ENCODE measurements at regions not wholly inside any gene's neighbourhood (a gene's known extent, or its start where the extent isn't known, plus 50 kb on each side); places are given as distances from the start of the nearest gene placed in this dataset.

- 52% methylated on average over 3 of the region's 4 CpGs for WGBS (ENCODE audit: insufficient coverage)
- H3K4me1 ChIP-seq (ENCODE audit: control insufficient read depth, insufficient read depth, low read length), result no peaks in the 10 kb centered on the region
- peaks cover 4 to 21% of the 10 kb centered on the region in 2 donors for H3K27me3 Mint-ChIP-seq (ENCODE audit: low read depth in 2 of 2)
These were observed 294.2 kb upstream of the SALL1 start for GRCh38 chr16:51445250-51445649.

GRCh38 chr16:51443934-51444333 lies 292.9 kb upstream of the SALL1 start:
- Mint-ChIP-seq H3K27ac (no peak overlapping the region), H3K9me3 (peaks cover 5 to 7% of the 10 kb centered on the region in 2 donors), H3K27me3 (ENCODE audit: low read depth in 2 of 2) (peaks cover 4 to 28% of the 10 kb centered on the region in 2 donors), H3K4me1 (no peaks in the 10 kb centered on the region), H3K36me3 (peaks cover 8% of the 10 kb centered on the region), H3K4me3 (no peak overlapping the region)
- ATAC-seq, result no peak
- intact Hi-C loops (cut with micrococcal nuclease), result no loop called here
- Histone ChIP-seq H3K4me1 (ENCODE audit: control insufficient read depth, insufficient read depth, low read length) (no peaks in the 10 kb centered on the region), H3K4me3 (ENCODE audit: low read length) (no peak overlapping the region), H3K9me3 (ENCODE audit: control insufficient read depth, insufficient read depth, low read length) (no peaks in the 10 kb centered on the region), H3K36me3 (ENCODE audit: control insufficient read depth, insufficient read depth, low read length) (no peaks in the 10 kb centered on the region), H3K27ac (ENCODE audit: low read length) (no peak overlapping the region), H3K27me3 (ENCODE audit: control insufficient read depth, insufficient read depth, low read length) (no peaks in the 10 kb centered on the region)
- 77% methylated on average over 1 of the region's 1 CpG for WGBS (ENCODE audit: insufficient coverage)
- no peak for TF ChIP-seq CTCF (IDR thresholded peaks at IDR 0.05)
- DNase-seq, result no peak

More at GRCh38 chr16:51445250-51445649, 294.2 kb upstream of the SALL1 start:
- Histone ChIP-seq H3K27ac (ENCODE audit: low read length) (no peak overlapping the region), H3K36me3 (ENCODE audit: control insufficient read depth, insufficient read depth, low read length) (no peaks in the 10 kb centered on the region), H3K4me3 (ENCODE audit: low read length) (no peak overlapping the region), H3K27me3 (ENCODE audit: control insufficient read depth, insufficient read depth, low read length) (no peaks in the 10 kb centered on the region), H3K9me3 (ENCODE audit: control insufficient read depth, insufficient read depth, low read length) (no peaks in the 10 kb centered on the region)
- Mint-ChIP-seq H3K36me3 (peaks cover 8% of the 10 kb centered on the region), H3K9me3 (peaks cover 5 to 7% of the 10 kb centered on the region in 2 donors), H3K27ac (no peak overlapping the region), H3K4me3 (no peak overlapping the region), H3K4me1 (no peaks in the 10 kb centered on the region)
- intact Hi-C loops (cut with micrococcal nuclease), result no loop called here
- no peak for DNase-seq
- TF ChIP-seq CTCF (IDR thresholded peaks at IDR 0.05), result no peak
- ATAC-seq, result no peak

GRCh38 chr16:51442141-51442870 lies 291.2 kb upstream of the SALL1 start:
- WGBS (ENCODE audit: insufficient coverage), result 49% methylated on average over 7 of the region's 8 CpGs
- no peak for DNase-seq
- Histone ChIP-seq H3K9me3 (ENCODE audit: control insufficient read depth, insufficient read depth, low read length) (no peaks in the 10 kb centered on the region), H3K27ac (ENCODE audit: low read length) (no peak overlapping the region), H3K27me3 (ENCODE audit: control insufficient read depth, insufficient read depth, low read length) (no peaks in the 10 kb centered on the region), H3K4me1 (ENCODE audit: control insufficient read depth, insufficient read depth, low read length) (no peaks in the 10 kb centered on the region), H3K36me3 (ENCODE audit: control insufficient read depth, insufficient read depth, low read length) (no peaks in the 10 kb centered on the region), H3K4me3 (ENCODE audit: low read length) (no peak overlapping the region)
- TF ChIP-seq CTCF (IDR thresholded peaks at IDR 0.05), result no peak
- peaks cover 8 to 10% of the 10 kb centered on the region in 2 donors for H3K9me3 Mint-ChIP-seq
- H3K27ac Mint-ChIP-seq, result no peak overlapping the region
- intact Hi-C loops (cut with micrococcal nuclease), result no loop called here
- H3K27me3 Mint-ChIP-seq (ENCODE audit: low read depth in 2 of 2), result peaks cover 6 to 34% of the 10 kb centered on the region in 2 donors
- no peak overlapping the region for H3K4me3 Mint-ChIP-seq
- no peak for ATAC-seq
- H3K36me3 Mint-ChIP-seq, result peaks cover 8% of the 10 kb centered on the region
- H3K4me1 Mint-ChIP-seq, result no peaks in the 10 kb centered on the region
